HepG2 (cell line): ENCODE measurements at regions not wholly inside any gene's neighbourhood (a gene's known extent, or its start where the extent isn't known, plus 50 kb on each side); places are given as distances from the start of the nearest gene placed in this dataset.

Source experiments
- ATAC-seq: fragments of 200-7000 bp; cut with Tn5 transposase; 3 replicates; pipeline ENCODE4 v1.9.1; 2020; ENCODE audit warnings: mild to moderate bottlenecking, moderate library complexity
- BruUV-seq: library from RNA; stranded (reverse); fragments of 400-500 nt; replicated peaks from 2 replicates; lab custom pipeline; 2021; lab: Mats Ljungman, UMichigan
- CTCF ChIA-PET: fragments of 300-600 bp; formaldehyde crosslinking; extraction: SDS; loops from one replicate; lab custom pipeline; 2021; ENCODE audit warnings: low total read pairs, inconsistent platforms, low intra/inter-chr PET ratio; lab: Yijun Ruan, JAX
- POLR2A ChIA-PET: fragments of 350-600 bp; sonication (Branson Sonifier 250); formaldehyde crosslinking; loops from one replicate; lab custom pipeline; 2020; ENCODE audit warnings: antibody characterized with exemption, inconsistent platforms; lab: Yijun Ruan, JAX
- DNase-seq: peaks from one replicate; pipeline ENCODE4 v3.0.0-alpha.2; 2015; ENCODE audit warnings: low spot score
- FAIRE-seq: peaks from 3 replicates; lab custom pipeline; 2011; peaks lifted over from hg19 to GRCh38; lab: Jason Lieb, UNC
- H2AFZ ChIP-seq: one replicate; pipeline ENCODE4 v1.6.1; 2011; ENCODE audit warnings: low read length, inconsistent platforms
- H3K27ac ChIP-seq: fragments of 300-600 bp; 3 replicates; pipeline ENCODE4 v1.8.0; 2011; ENCODE audit warnings: mixed run types, mild to moderate bottlenecking, mixed read lengths, low read length, inconsistent platforms; ENCODE audit not compliant: insufficient read depth; ENCODE audit errors: extremely low read length
- H3K27me3 ChIP-seq, 2 experiments: fragments of 200-600 bp in 1 of 2; 2 replicates in 1 of 2; 3 replicates in 1 of 2; pipeline versions ENCODE4 v1.6.0 to v1.8.0; 2011; ENCODE audit warnings: low read length in 2 of 2, mild to moderate bottlenecking in 2 of 2, moderate library complexity in 2 of 2, inconsistent platforms in 1 of 2; ENCODE audit not compliant: insufficient read depth in 2 of 2, control insufficient read depth in 1 of 2
- H3K36me3 ChIP-seq, 2 experiments: fragments of 200-600 bp in 1 of 2; replicated peaks in 1 of 2; 2 replicates in 1 of 2; 3 replicates in 1 of 2; pipeline versions ENCODE4 v1.5.1 to v1.8.0; 2011; ENCODE audit warnings: low read length in 2 of 2, inconsistent platforms in 1 of 2; ENCODE audit not compliant: insufficient read depth in 2 of 2, control insufficient read depth in 1 of 2
- H3K4me1 ChIP-seq: 2 replicates; pipeline ENCODE4 v1.5.1; 2012; ENCODE audit warnings: low read length, inconsistent platforms; ENCODE audit not compliant: insufficient read depth
- H3K4me2 ChIP-seq: 2 replicates; pipeline ENCODE4 v1.6.0; 2011; ENCODE audit warnings: low read depth, low read length, inconsistent platforms
- H3K4me3 ChIP-seq, 3 experiments: fragments of 200-600 bp in 1 of 3; sonication (generic), shearing (Covaris generic) in 1 of 3; replicated peaks in 1 of 3; 2 replicates each; pipeline ENCODE4 v1.5.1; 2011 to 2016; ENCODE audit warnings: low read length in 3 of 3, inconsistent platforms in 2 of 3, low read depth in 2 of 3, mild to moderate bottlenecking in 2 of 3, control low read depth in 1 of 3, mixed read lengths in 1 of 3; ENCODE audit not compliant: insufficient read depth in 1 of 3
- H3K79me2 ChIP-seq: one replicate; pipeline ENCODE4 v1.6.1; 2011; ENCODE audit warnings: low read length, inconsistent platforms; ENCODE audit not compliant: insufficient read depth
- H3K9ac ChIP-seq: 2 replicates; pipeline ENCODE4 v1.6.0; 2011; ENCODE audit warnings: mild to moderate bottlenecking, low read depth, low read length, inconsistent platforms; ENCODE audit not compliant: insufficient read depth
- H3K9me3 ChIP-seq: 2 replicates; pipeline ENCODE4 v1.5.1; 2012; ENCODE audit warnings: mild to moderate bottlenecking, low read length
- H4K20me1 ChIP-seq: 2 replicates; pipeline ENCODE4 v1.6.0; 2011; ENCODE audit warnings: inconsistent platforms, mild to moderate bottlenecking, low read length, moderate library complexity; ENCODE audit not compliant: insufficient read depth
- ZNF841 ChIP-seq: sonication (generic); formaldehyde crosslinking; IDR thresholded peaks from 2 replicates; pipeline ENCODE4 v1.8.1; 2023; ENCODE audit warnings: missing genetic modification reagents, borderline replicate concordance
- ZSCAN9 ChIP-seq: IDR thresholded peaks from 2 replicates; pipeline ENCODE4 v1.6.1; 2016; ENCODE audit warnings: borderline replicate concordance
- WGBS: methylation state at CpG from one replicate; pipeline ENCODE4 v1.1.6; 2017; ENCODE audit warnings: low lambda C conversion rate; 5-methylcytosine and 5-hydroxymethylcytosine counted together
- in situ Hi-C: cut with HindIII; loops from 2 replicates; pipeline ENCODE4 v1.10.0; 2017; ENCODE audit warnings: low pct_unique_long_range_greater_than_20kb; ENCODE audit not compliant: extremely low pct_ligation_motif_present
- intact Hi-C: fragments of 100-400 bp; cut with micrococcal nuclease; formaldehyde crosslinking; loops from one replicate; pipeline ENCODE4 v1.10.0; 2022; ENCODE audit not compliant: unreplicated experiment
- TF ChIP-seq, protein P1 (sequence below): sonication (generic); formaldehyde crosslinking; IDR thresholded peaks from 2 replicates; pipeline ENCODE4 v1.9.0; 2021; ENCODE audit warnings: missing genetic modification reagents, borderline replicate concordance
- TF ChIP-seq, protein P2 (sequence below): sonication (generic); formaldehyde crosslinking; IDR thresholded peaks from 2 replicates; pipeline ENCODE4 v1.4.0; 2020; ENCODE audit warnings: mild to moderate bottlenecking, missing genetic modification reagents

DNA sequence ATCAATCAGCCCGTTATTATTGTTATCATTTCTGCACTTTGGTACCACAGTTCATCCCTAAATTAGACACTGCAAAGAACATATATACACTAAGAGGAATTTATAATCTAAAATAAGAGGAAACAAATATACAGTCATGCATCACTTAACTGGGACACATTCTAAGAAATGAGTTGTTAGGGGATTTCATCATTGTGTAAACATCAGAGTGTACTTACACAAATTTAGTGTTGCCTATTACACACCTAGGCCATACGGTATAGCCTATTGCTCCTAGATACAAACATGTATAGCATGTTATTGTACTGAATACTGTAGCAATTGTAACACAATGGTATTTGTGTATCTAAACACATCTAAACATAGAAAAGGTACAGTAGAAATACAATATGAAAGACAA lies 190.5 kb downstream of the BMP4 start:
- no peak for FAIRE-seq
- no TSS peak for BruUV-seq

DNA sequence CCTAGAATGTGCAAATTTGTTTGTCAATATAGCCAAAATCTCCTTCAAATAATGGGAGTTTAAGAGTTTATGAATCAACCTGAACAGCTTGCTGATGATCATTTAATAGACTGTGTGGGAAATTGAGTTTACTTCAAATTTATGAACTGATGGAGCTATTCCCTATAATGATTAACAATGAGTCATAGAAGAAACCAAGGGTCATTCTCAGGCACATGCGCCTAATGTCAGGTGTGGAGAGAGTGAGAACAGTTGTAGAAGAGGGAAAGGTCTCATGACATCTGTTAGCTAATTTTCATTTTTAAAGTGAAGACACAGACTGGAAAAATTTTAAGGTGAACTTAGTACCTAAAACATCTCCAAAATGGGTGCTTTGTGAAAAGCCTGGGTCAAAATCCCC lies 191.8 kb downstream of the BMP4 start:
- H3K9ac ChIP-seq: no peak overlapping the region
- no peaks in the 10 kb centered on the region for H3K36me3 ChIP-seq
- H4K20me1 ChIP-seq: no peaks in the 10 kb centered on the region
- peak; percentile 18 for DNase-seq
- H3K4me1 ChIP-seq: peaks cover 11% of the 10 kb centered on the region
- POLR2A ChIA-PET: no interaction called here
- no peaks in the 10 kb centered on the region for H3K27me3 ChIP-seq
- in situ Hi-C loops (no loop called here), intact Hi-C loops (no loop called here)
- no peak overlapping the region for H3K4me3 ChIP-seq
- no peak overlapping the region for H3K27ac ChIP-seq
- peak; percentile 57; the same call in 1 of the 3 replicates for ATAC-seq
- WGBS: 84% methylated on average over 1 of the region's 1 CpG
- no peaks in the 10 kb centered on the region for H3K9me3 ChIP-seq
- no peaks in the 10 kb centered on the region for H3K79me2 ChIP-seq
- no peak overlapping the region for H2AFZ ChIP-seq
- TF ChIP-seq ZNF841 (CRISPR knock-in tag) (no peak), ZSCAN9 (CRISPR knock-in tag) (no peak)
- TF ChIP-seq, protein P1, sequence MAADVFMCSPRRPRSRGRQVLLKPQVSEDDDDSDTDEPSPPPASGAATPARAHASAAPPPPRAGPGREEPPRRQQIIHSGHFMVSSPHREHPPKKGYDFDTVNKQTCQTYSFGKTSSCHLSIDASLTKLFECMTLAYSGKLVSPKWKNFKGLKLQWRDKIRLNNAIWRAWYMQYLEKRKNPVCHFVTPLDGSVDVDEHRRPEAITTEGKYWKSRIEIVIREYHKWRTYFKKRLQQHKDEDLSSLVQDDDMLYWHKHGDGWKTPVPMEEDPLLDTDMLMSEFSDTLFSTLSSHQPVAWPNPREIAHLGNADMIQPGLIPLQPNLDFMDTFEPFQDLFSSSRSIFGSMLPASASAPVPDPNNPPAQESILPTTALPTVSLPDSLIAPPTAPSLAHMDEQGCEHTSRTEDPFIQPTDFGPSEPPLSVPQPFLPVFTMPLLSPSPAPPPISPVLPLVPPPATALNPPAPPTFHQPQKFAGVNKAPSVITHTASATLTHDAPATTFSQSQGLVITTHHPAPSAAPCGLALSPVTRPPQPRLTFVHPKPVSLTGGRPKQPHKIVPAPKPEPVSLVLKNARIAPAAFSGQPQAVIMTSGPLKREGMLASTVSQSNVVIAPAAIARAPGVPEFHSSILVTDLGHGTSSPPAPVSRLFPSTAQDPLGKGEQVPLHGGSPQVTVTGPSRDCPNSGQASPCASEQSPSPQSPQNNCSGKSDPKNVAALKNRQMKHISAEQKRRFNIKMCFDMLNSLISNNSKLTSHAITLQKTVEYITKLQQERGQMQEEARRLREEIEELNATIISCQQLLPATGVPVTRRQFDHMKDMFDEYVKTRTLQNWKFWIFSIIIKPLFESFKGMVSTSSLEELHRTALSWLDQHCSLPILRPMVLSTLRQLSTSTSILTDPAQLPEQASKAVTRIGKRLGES (CRISPR knock-in tag): no peak
- CTCF ChIA-PET: no interaction called here
- no TSS peak for BruUV-seq
- FAIRE-seq: no peak
- H3K4me2 ChIP-seq: no peak overlapping the region

More for the DNA sequence above, 190.5 kb downstream of the BMP4 start:
- POLR2A ChIA-PET: no interaction called here
- H3K27me3 ChIP-seq: no peaks in the 10 kb centered on the region
- H3K4me1 ChIP-seq: peaks cover 11% of the 10 kb centered on the region
- no peak overlapping the region for H2AFZ ChIP-seq
- TF ChIP-seq, protein P2, sequence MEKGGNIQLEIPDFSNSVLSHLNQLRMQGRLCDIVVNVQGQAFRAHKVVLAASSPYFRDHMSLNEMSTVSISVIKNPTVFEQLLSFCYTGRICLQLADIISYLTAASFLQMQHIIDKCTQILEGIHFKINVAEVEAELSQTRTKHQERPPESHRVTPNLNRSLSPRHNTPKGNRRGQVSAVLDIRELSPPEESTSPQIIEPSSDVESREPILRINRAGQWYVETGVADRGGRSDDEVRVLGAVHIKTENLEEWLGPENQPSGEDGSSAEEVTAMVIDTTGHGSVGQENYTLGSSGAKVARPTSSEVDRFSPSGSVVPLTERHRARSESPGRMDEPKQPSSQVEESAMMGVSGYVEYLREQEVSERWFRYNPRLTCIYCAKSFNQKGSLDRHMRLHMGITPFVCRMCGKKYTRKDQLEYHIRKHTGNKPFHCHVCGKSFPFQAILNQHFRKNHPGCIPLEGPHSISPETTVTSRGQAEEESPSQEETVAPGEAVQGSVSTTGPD (CRISPR knock-in tag): no peak
- no peak overlapping the region for H3K4me2 ChIP-seq
- intact Hi-C loops (no loop called here), in situ Hi-C loops (no loop called here)
- CTCF ChIA-PET: no interaction called here
- WGBS: 87% methylated on average over 2 of the region's 2 CpGs
- no peak overlapping the region for H3K4me3 ChIP-seq
- H3K9me3 ChIP-seq: no peaks in the 10 kb centered on the region
- no peak overlapping the region for H3K9ac ChIP-seq
- peak; percentile 1 for DNase-seq
- no peaks in the 10 kb centered on the region for H4K20me1 ChIP-seq
- no peak overlapping the region for H3K27ac ChIP-seq
- H3K79me2 ChIP-seq: no peaks in the 10 kb centered on the region
- ATAC-seq: no peak
- H3K36me3 ChIP-seq: no peaks in the 10 kb centered on the region
